Gastrocnemius medialis (tissue), 4 donors: ENCODE measurements at regions not wholly inside any gene's neighbourhood (a gene's known extent, or its start where the extent isn't known, plus 50 kb on each side); places are given as distances from the start of the nearest gene placed in this dataset.

ENCODE experiments used
- ATAC-seq, 2 donors: fragments of 150-250 bp; one replicate each; pipeline ENCODE4 v1.9.1; 2016
- DNase-seq, 2 donors: peaks; one replicate each; pipeline ENCODE4 v3.0.0-alpha.2; 2019
- H3K27ac ChIP-seq, 4 donors: fragments of 200-600 bp; sonication (generic); 1 replicate in 1 of 4; 2 replicates in 3 of 4; pipeline ENCODE4 v1.5.1; 2016 to 2018; ENCODE audit warnings: mild to moderate bottlenecking in 2 of 4, moderate library complexity in 1 of 4
- H3K27me3 ChIP-seq, 3 donors: fragments of 200-600 bp; sonication (generic) in 2 of 3; 1 replicate in 1 of 3; 2 replicates in 2 of 3; pipeline versions ENCODE4 v1.5.1 to v1.6.0; 2016 to 2019; ENCODE audit warnings: mild to moderate bottlenecking in 1 of 3, moderate library complexity in 1 of 3
- H3K36me3 ChIP-seq, 2 donors: fragments of 200-600 bp; sonication (generic) in 1 of 2; one replicate each; pipeline ENCODE4 v1.5.1; 2017 to 2018
- H3K4me1 ChIP-seq, 2 donors: fragments of 200-600 bp; sonication (generic) in 1 of 2; one replicate each; pipeline ENCODE4 v1.5.1; 2016 to 2017; ENCODE audit warnings: mild to moderate bottlenecking in 2 of 2
- H3K4me3 ChIP-seq, 4 donors: fragments of 200-600 bp; sonication (generic) in 3 of 4; 1 replicate in 1 of 4; 2 replicates in 3 of 4; pipeline ENCODE4 v1.5.1; 2016 to 2019; ENCODE audit warnings: mild to moderate bottlenecking in 2 of 4
- H3K9me3 ChIP-seq, 3 donors: fragments of 200-600 bp; sonication (generic) in 2 of 3; 1 replicate in 1 of 3; 2 replicates in 2 of 3; pipeline ENCODE4 v1.5.1; 2016 to 2019
- POLR2A ChIP-seq, 2 donors: fragments of 450-650 bp; IDR thresholded peaks; one replicate each; pipeline ENCODE4 v1.6.1; 2017; ENCODE audit warnings: antibody characterized with exemption in 2 of 2, mild to moderate bottlenecking in 2 of 2, moderate library complexity in 2 of 2
- in situ Hi-C, 4 donors: fragments of 200-750 bp; cut with MboI; loops; one replicate each; pipeline versions ENCODE4 v1.15.0 to v1.8.0; 2017; ENCODE audit warnings: low sequenced_read_pairs in 4 of 4
- intact Hi-C: fragments of 100-400 bp; cut with DNase I; formaldehyde crosslinking; loops from one replicate; pipeline ENCODE4 v1.15.1; 2023; ENCODE audit warnings: low total_unique reads
- TF ChIP-seq, protein P1 (sequence below), 5 experiments: fragments of 450-650 bp in 3 of 5; fragments of 200-600 bp in 2 of 5; sonication (generic) in 2 of 5; IDR thresholded peaks in 4 of 5; conservative IDR thresholded peaks in 1 of 5; 1 replicate in 4 of 5; 2 replicates in 1 of 5; pipeline ENCODE4 v1.5.1; 2016 to 2019; ENCODE audit warnings: antibody characterized with exemption in 5 of 5, mild to moderate bottlenecking in 3 of 5, moderate library complexity in 3 of 5

DNA sequence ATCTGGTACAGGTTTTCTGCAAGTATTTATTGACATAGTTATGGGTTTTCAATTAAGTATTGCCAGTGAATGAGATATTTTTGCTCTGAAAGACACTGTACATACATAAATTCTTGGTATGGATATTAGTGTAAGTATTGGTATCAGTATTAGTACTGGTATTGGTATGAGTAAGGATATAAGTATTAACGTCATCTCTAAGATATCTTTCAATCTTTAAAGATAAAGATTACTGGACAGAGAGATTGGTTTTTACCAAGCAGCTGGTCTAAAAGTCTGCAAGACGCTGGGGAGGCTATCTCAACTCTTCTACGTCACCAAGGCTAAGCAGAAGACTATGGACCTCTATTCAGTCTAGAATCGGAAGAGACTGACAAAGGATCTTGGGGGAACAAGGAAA, 234.5 kb downstream of the NXPE2 start:
- no peak for DNase-seq
- Histone ChIP-seq H3K36me3 (no peaks in the 10 kb centered on the region), H3K4me1 (no peaks in the 10 kb centered on the region), H3K27me3 (no peaks in the 10 kb centered on the region), H3K9me3 (no peaks in the 10 kb centered on the region), H3K4me3 (no peak overlapping the region), H3K27ac (no peak overlapping the region)
- in situ Hi-C loops (no loop called here), intact Hi-C loops (no loop called here)
- ATAC-seq, result no peak
- TF ChIP-seq, protein P1, sequence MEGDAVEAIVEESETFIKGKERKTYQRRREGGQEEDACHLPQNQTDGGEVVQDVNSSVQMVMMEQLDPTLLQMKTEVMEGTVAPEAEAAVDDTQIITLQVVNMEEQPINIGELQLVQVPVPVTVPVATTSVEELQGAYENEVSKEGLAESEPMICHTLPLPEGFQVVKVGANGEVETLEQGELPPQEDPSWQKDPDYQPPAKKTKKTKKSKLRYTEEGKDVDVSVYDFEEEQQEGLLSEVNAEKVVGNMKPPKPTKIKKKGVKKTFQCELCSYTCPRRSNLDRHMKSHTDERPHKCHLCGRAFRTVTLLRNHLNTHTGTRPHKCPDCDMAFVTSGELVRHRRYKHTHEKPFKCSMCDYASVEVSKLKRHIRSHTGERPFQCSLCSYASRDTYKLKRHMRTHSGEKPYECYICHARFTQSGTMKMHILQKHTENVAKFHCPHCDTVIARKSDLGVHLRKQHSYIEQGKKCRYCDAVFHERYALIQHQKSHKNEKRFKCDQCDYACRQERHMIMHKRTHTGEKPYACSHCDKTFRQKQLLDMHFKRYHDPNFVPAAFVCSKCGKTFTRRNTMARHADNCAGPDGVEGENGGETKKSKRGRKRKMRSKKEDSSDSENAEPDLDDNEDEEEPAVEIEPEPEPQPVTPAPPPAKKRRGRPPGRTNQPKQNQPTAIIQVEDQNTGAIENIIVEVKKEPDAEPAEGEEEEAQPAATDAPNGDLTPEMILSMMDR (IDR thresholded peaks at IDR 0.05 in 4 of 5, conservative IDR thresholded peaks at IDR 0.05 in 1 of 5), result no peak

DNA sequence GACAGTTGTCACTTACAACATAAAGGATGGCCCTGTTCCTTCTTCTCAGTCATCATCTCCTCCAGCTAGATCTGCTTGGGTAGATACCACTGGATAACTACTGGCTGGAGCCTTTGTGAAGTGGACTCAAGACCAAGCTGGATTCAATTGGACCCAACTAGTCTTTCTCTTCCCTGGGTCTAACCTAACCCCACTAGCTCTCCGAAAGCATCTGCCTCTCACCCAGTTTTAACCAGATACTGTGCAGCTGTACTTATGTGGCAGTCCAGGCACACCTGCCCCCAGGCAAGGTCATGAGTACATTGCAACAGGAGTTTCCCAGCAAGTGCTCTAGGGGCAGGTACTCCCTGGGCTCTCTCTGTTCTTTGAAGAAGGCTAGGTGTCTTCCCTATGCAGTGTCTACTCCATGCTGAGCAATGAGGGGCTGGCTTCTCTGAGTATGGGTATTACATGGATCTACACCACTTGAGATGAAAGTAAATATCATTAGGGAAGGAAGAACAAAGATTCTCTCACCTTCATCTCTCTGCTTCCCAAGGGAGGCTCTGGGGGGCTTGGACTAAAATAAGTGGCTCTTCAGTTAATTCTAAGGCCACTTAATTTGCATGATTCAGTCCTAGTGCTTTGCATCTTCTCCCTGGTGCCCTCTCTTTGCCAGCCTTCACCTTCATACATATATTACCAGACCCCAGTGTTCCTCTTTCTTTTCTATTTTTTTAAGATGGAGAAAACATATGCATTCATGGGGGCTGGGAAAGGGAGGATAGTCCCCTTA, 236.1 kb downstream of the NXPE2 start:
- no peak for ATAC-seq
- TF ChIP-seq, protein P1 (IDR thresholded peaks at IDR 0.05 in 4 of 5, conservative IDR thresholded peaks at IDR 0.05 in 1 of 5), result no peak
- no peak for TF ChIP-seq POLR2A (IDR thresholded peaks at IDR 0.05)
- no peaks in the 10 kb centered on the region for H3K36me3 ChIP-seq
- H3K27ac ChIP-seq, result no peak overlapping the region
- H3K9me3 ChIP-seq, result no peaks in the 10 kb centered on the region
- no peak overlapping the region for H3K4me3 ChIP-seq
- no peaks in the 10 kb centered on the region for H3K27me3 ChIP-seq
- DNase-seq, result no peak
- in situ Hi-C loops (no loop called here), intact Hi-C loops (no loop called here)
- no peaks in the 10 kb centered on the region for H3K4me1 ChIP-seq

DNA sequence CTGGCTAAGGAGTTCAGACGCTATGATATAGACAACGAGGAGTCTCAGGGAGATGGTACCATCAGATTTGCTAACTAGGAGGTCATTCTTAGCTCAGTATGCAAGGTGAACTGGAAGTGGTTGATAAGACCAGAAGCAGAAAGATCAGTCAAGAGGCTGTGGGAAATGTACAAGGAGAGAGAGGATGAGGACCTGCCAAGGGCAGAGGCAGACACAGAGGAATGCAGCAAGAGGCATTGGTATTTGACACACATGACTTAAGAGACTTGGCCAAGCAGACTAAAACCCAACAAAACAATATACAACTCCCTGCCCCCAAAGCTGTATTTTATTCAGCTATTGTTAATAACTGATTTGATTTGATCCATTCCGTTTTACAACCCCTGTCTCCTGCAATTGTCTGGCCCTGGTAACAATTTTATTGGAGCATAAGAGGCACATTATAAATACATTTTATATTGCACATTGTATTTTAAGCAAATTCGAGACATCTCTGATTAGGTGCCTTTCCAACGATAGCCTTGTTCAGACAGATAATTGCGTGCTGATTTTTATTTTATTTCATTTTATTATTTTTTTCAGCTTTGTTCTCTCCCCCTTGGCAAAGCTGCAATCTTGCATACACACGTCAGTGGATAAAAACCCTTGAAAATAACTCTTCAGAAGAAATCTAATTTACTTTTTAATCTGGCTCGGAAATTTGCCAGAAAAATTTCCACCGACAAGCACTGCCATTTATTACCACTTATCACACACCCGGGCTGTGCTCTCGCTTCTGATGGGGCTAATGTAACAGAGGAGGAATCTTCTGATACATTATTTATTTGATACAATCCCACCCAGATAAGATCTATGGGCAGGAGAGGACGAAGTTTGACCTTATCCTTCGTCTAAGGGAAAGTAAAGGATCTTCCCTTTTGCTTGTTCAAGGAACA, 237.8 kb downstream of the NXPE2 start:
- Histone ChIP-seq H3K27me3 (no peaks in the 10 kb centered on the region), H3K9me3 (no peaks in the 10 kb centered on the region), H3K4me1 (no peaks in the 10 kb centered on the region), H3K4me3 (no peak overlapping the region), H3K36me3 (no peaks in the 10 kb centered on the region), H3K27ac (no peak overlapping the region)
- intact Hi-C loops (no loop called here), in situ Hi-C loops (no loop called here)
- DNase-seq, result no peak
- no peak for ATAC-seq
- TF ChIP-seq POLR2A (IDR thresholded peaks at IDR 0.05), result no peak
- TF ChIP-seq, protein P1 (IDR thresholded peaks at IDR 0.05 in 4 of 5, conservative IDR thresholded peaks at IDR 0.05 in 1 of 5), result no peak

DNA sequence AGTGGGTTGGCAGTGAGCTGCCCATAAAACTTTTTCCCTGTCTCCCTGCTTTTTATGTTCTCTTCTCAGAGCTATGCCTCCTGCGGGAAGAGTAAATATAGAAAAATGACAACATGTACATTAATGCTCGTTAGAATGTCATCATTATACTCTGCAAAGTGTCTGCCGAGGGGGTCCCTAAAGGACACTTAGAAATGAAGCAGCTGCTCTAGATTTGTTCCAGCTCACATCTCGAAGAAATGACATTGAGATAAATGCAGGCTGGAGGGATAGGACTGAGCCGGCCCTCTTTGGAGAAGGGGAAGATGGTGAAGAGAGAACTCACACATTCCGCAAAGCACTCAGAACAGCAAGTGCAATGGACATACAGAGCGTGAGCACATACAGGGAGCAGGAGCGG, 240.0 kb downstream of the NXPE2 start:
- H3K27ac ChIP-seq, result no peak overlapping the region
- in situ Hi-C loops (no loop called here), intact Hi-C loops (no loop called here)
- H3K9me3 ChIP-seq, result no peaks in the 10 kb centered on the region
- no peak for DNase-seq
- H3K36me3 ChIP-seq, result no peaks in the 10 kb centered on the region
- no peak overlapping the region for H3K4me3 ChIP-seq
- no peaks in the 10 kb centered on the region for H3K4me1 ChIP-seq
- no peak for ATAC-seq
- no peak for TF ChIP-seq POLR2A (IDR thresholded peaks at IDR 0.05)
- TF ChIP-seq, protein P1 (IDR thresholded peaks at IDR 0.05 in 4 of 5, conservative IDR thresholded peaks at IDR 0.05 in 1 of 5), result no peak
- H3K27me3 ChIP-seq, result no peaks in the 10 kb centered on the region
